Transverse colon (tissue), 4 donors: ENCODE measurements at regions not wholly inside any gene's neighbourhood (a gene's known extent, or its start where the extent isn't known, plus 50 kb on each side); places are given as distances from the start of the nearest gene placed in this dataset.
"Not testable (repeated sequence)": the region's sequence is repeated elsewhere in the genome, so short reads cannot be mapped to it uniquely, and the experiment has no call there.

ENCODE experiments used
- DNase-seq: peaks from one replicate; pipeline ENCODE4 v3.0.0-alpha.2; 2019
- H3K27ac ChIP-seq, 4 donors: fragments of 200-600 bp; sonication (generic); 2 replicates each; pipeline ENCODE4 v1.5.1; 2016 to 2018; ENCODE audit warnings: inconsistent platforms in 4 of 4
- H3K27me3 ChIP-seq: fragments of 200-600 bp; sonication (generic); 2 replicates; pipeline ENCODE4 v1.5.1; 2017; ENCODE audit warnings: inconsistent platforms
- H3K36me3 ChIP-seq, 4 donors: fragments of 200-600 bp; sonication (generic); 2 replicates each; pipeline ENCODE4 v1.5.1; 2017 to 2019; ENCODE audit warnings: inconsistent platforms in 4 of 4
- H3K4me1 ChIP-seq, 4 donors: fragments of 200-600 bp; sonication (generic); 2 replicates each; pipeline ENCODE4 v1.5.1; 2017 to 2020; ENCODE audit warnings: inconsistent platforms in 4 of 4
- H3K4me3 ChIP-seq, 4 donors: fragments of 200-600 bp; sonication (generic); 1 replicate in 1 of 4; 2 replicates in 3 of 4; pipeline versions ENCODE4 v1.5.1 to v1.6.1; 2017 to 2019; ENCODE audit warnings: inconsistent platforms in 4 of 4
- H3K9me3 ChIP-seq, 2 donors: fragments of 200-600 bp; sonication (generic); 2 replicates each; pipeline ENCODE4 v1.5.1; 2017 to 2019; ENCODE audit warnings: inconsistent platforms in 2 of 2
- EP300 ChIP-seq: sonication (generic); formaldehyde crosslinking; IDR thresholded peaks from one replicate; pipeline ENCODE4 v1.6.1; 2017; ENCODE audit warnings: antibody characterized with exemption, low read depth
- POLR2A ChIP-seq: fragments of 450-650 bp; IDR thresholded peaks from one replicate; pipeline ENCODE4 v1.6.1; 2016; ENCODE audit warnings: antibody characterized with exemption, mild to moderate bottlenecking, moderate library complexity
- POLR2AphosphoS5 ChIP-seq, 3 donors: sonication (generic); formaldehyde crosslinking; IDR thresholded peaks; one replicate each; pipeline ENCODE4 v1.6.1; 2016; ENCODE audit warnings: antibody characterized with exemption in 3 of 3
- WGBS, 2 donors: methylation state at CpG; one replicate each; pipeline ENCODE4 v1.1.5; 2018; ENCODE audit warnings: low coverage in 1 of 2; 5-methylcytosine and 5-hydroxymethylcytosine counted together
- in situ Hi-C, 4 donors: fragments of 200-750 bp; cut with MboI; loops; one replicate each; pipeline versions ENCODE4 v1.15.0 to v1.15.1; 2017; ENCODE audit warnings: low sequenced_read_pairs in 3 of 4, low pct_ligation_motif_present in 1 of 4, low pct_unique_long_range_greater_than_20kb in 1 of 4
- intact Hi-C: fragments of 100-400 bp; cut with DNase I; formaldehyde crosslinking; loops from one replicate; pipeline ENCODE4 v1.15.1; 2023; ENCODE audit warnings: low total_unique reads
- TF ChIP-seq, protein P1 (sequence below), 5 experiments: fragments of 200-600 bp in 3 of 5; fragments of 450-650 bp in 2 of 5; sonication (generic) in 3 of 5; IDR thresholded peaks; 1 replicate in 2 of 5; 2 replicates in 3 of 5; pipeline ENCODE4 v1.5.1; 2016 to 2017; ENCODE audit warnings: antibody characterized with exemption in 5 of 5, inconsistent platforms in 3 of 5, mild to moderate bottlenecking in 2 of 5, moderate library complexity in 1 of 5

- H3K9me3 ChIP-seq, result no peaks in the 10 kb centered on the region
- no peak overlapping the region for H3K4me3 ChIP-seq
- H3K4me1 ChIP-seq, result no peaks in the 10 kb centered on the region
- H3K27me3 ChIP-seq, result no peaks in the 10 kb centered on the region
- 58 to 78% methylated on average over 2 to 8 of the region's 8 CpGs for WGBS, 2 donors
- in situ Hi-C loops, result no loop called here
- DNase-seq, result no peak
- no peaks in the 10 kb centered on the region for H3K36me3 ChIP-seq
- intact Hi-C loops, result no loop called here
- H3K27ac ChIP-seq, result no peak overlapping the region
- TF ChIP-seq EP300 (no peak), POLR2A (no peak), POLR2AphosphoS5 (IDR thresholded peaks at IDR 0.05) (no peak)
- TF ChIP-seq, protein P1, sequence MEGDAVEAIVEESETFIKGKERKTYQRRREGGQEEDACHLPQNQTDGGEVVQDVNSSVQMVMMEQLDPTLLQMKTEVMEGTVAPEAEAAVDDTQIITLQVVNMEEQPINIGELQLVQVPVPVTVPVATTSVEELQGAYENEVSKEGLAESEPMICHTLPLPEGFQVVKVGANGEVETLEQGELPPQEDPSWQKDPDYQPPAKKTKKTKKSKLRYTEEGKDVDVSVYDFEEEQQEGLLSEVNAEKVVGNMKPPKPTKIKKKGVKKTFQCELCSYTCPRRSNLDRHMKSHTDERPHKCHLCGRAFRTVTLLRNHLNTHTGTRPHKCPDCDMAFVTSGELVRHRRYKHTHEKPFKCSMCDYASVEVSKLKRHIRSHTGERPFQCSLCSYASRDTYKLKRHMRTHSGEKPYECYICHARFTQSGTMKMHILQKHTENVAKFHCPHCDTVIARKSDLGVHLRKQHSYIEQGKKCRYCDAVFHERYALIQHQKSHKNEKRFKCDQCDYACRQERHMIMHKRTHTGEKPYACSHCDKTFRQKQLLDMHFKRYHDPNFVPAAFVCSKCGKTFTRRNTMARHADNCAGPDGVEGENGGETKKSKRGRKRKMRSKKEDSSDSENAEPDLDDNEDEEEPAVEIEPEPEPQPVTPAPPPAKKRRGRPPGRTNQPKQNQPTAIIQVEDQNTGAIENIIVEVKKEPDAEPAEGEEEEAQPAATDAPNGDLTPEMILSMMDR (IDR thresholded peaks at IDR 0.05), result no peak
Measured at GRCh38 chr2:194842871-194843270, 814.2 kb upstream of the SLC39A10 start.

DNA sequence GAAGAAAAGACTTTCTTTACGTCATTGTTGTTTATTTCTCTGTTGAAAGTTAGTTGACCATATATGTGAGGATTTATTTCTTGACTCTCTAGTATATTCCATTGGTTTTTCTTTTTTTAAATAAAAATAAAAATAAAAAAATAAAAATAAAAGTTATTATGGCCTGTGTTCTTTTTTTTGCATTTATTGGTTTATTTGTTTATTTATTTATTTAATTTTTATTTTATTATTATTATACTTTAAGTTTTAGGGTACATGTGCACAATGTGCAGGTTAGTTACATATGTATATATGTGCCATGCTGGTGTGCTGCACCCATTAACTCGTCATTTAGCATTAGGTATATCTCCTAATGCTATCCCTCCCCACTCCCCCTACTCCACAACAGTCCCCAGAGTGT is 822.7 kb upstream of the SLC39A10 start:
- intact Hi-C loops, H3K27me3 ChIP-seq, H3K27ac ChIP-seq, H3K9me3 ChIP-seq, H3K36me3 ChIP-seq, H3K4me3 ChIP-seq, H3K4me1 ChIP-seq, in situ Hi-C loops, DNase-seq: not testable (repeated sequence)
- WGBS, 2 donors, result 77 to 84% methylated on average over 2 of the region's 2 CpGs

- H3K4me1 ChIP-seq, result no peaks in the 10 kb centered on the region
- H3K9me3 ChIP-seq, result no peaks in the 10 kb centered on the region
- H3K27ac ChIP-seq, result no peak overlapping the region
- no peaks in the 10 kb centered on the region for H3K27me3 ChIP-seq
- DNase-seq, result no peak
- in situ Hi-C loops, result no loop called here
- TF ChIP-seq, protein P1 (IDR thresholded peaks at IDR 0.05), result no peak
- TF ChIP-seq POLR2A (no peak), EP300 (no peak), POLR2AphosphoS5 (IDR thresholded peaks at IDR 0.05) (no peak)
- no peak overlapping the region for H3K4me3 ChIP-seq
- intact Hi-C loops, result no loop called here
- no peaks in the 10 kb centered on the region for H3K36me3 ChIP-seq
Measured at GRCh38 chr2:194826241-194826640, 830.8 kb upstream of the SLC39A10 start.

DNA sequence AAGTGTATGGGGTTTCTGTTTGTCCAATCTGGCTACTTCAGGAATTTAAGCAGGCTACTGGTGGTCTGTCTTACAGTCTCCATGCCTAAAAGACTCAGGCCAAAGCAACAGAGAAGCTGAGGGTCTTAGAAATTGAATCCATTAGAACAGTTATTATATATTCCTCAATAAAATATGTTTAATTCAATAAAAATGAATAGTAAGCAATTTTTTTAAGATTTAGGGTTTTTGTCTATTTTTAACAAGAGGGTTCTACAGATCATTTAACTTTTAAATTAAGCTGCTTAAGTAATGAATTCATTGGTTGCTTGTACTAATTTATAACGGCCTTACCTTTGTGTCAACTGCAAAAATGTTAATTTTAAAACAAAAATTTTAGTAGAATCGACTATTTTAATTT is 832.6 kb upstream of the SLC39A10 start:
- WGBS, 2 donors, result 48 to 57% methylated on average over 2 of the region's 2 CpGs
- no peaks in the 10 kb centered on the region for H3K36me3 ChIP-seq
- intact Hi-C loops, result no loop called here
- H3K27me3 ChIP-seq, result no peaks in the 10 kb centered on the region
- no peak for TF ChIP-seq POLR2AphosphoS5 (IDR thresholded peaks at IDR 0.05)
- no peak for TF ChIP-seq EP300
- TF ChIP-seq POLR2A, result no peak
- TF ChIP-seq, protein P1 (IDR thresholded peaks at IDR 0.05), result no peak
- H3K4me1 ChIP-seq, result no peaks in the 10 kb centered on the region
- no peaks in the 10 kb centered on the region for H3K9me3 ChIP-seq
- no peak overlapping the region for H3K27ac ChIP-seq
- no peak for DNase-seq
- in situ Hi-C loops, result no loop called here
- no peak overlapping the region for H3K4me3 ChIP-seq

DNA sequence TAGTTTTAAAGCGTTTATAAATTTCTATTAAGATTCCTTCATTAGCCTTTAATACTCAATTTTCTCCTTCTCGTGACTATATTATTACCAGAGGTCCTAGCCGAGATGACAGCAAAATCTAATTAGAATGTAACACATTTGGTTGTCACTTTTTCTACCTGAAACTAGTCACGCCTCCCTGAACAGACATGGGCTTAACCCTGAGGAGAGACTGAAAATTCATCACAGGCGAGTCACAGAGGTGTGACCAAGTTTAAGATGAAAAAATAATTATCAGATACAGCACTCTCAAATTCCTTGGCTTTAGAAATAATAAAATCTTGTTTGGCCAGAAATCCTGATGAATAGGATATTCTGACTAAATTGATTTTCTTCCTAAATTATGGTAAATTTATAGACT is 834.4 kb upstream of the SLC39A10 start:
- Histone ChIP-seq H3K4me3 (no peak overlapping the region), H3K27ac (no peak overlapping the region), H3K36me3 (no peaks in the 10 kb centered on the region), H3K27me3 (no peaks in the 10 kb centered on the region), H3K4me1 (no peaks in the 10 kb centered on the region), H3K9me3 (no peaks in the 10 kb centered on the region)
- WGBS, 2 donors, result 75 to 78% methylated on average over 5 of the region's 5 CpGs
- in situ Hi-C loops, result no loop called here
- intact Hi-C loops, result no loop called here
- TF ChIP-seq POLR2A, result no peak
- no peak for TF ChIP-seq POLR2AphosphoS5 (IDR thresholded peaks at IDR 0.05)
- TF ChIP-seq EP300, result no peak
- TF ChIP-seq, protein P1 (IDR thresholded peaks at IDR 0.05), result no peak
- DNase-seq, result no peak
